H9 (cell line): ENCODE measurements at regions not wholly inside any gene's neighbourhood (a gene's known extent, or its start where the extent isn't known, plus 50 kb on each side); places are given as distances from the start of the nearest gene placed in this dataset.

Experiments used
- DNase-seq: peaks from one replicate; pipeline ENCODE4 v3.0.0-alpha.2; 2017
- H2AFZ ChIP-seq: one replicate; pipeline ENCODE4 v1.6.1; 2013; ENCODE audit warnings: mild to moderate bottlenecking, low read length, control low read depth, moderate library complexity
- H2AK5ac ChIP-seq: 2 replicates; pipeline ENCODE4 v1.6.1; 2013; ENCODE audit warnings: low read length, control low read depth, mixed read lengths; ENCODE audit not compliant: insufficient read length
- H2BK120ac ChIP-seq: one replicate; pipeline ENCODE4 v1.6.1; 2013; ENCODE audit warnings: low read depth, mild to moderate bottlenecking, low read length, control low read depth, inconsistent platforms; ENCODE audit not compliant: poor library complexity, severe bottlenecking
- H2BK12ac ChIP-seq: 2 replicates; pipeline ENCODE4 v1.6.1; 2013; ENCODE audit warnings: low read length, control low read depth, mixed read lengths, low read depth; ENCODE audit not compliant: insufficient read length
- H2BK15ac ChIP-seq: 2 replicates; pipeline ENCODE4 v1.6.1; 2013; ENCODE audit warnings: low read depth, low read length, control low read depth
- H2BK20ac ChIP-seq: one replicate; pipeline ENCODE4 v1.6.1; 2013; ENCODE audit warnings: low read depth, mild to moderate bottlenecking, low read length, control low read depth, inconsistent platforms; ENCODE audit not compliant: poor library complexity, severe bottlenecking
- H2BK5ac ChIP-seq: 2 replicates; pipeline ENCODE4 v1.6.1; 2013; ENCODE audit warnings: low read length, control low read depth, mixed read lengths; ENCODE audit not compliant: insufficient read length
- H3K14ac ChIP-seq: 2 replicates; pipeline ENCODE4 v1.6.1; 2013; ENCODE audit warnings: low read length, control low read depth; ENCODE audit not compliant: insufficient read depth
- H3K18ac ChIP-seq: 2 replicates; pipeline ENCODE4 v1.6.1; 2013; ENCODE audit warnings: low read depth, mild to moderate bottlenecking, mixed read lengths, low read length, control low read depth; ENCODE audit not compliant: insufficient read length
- H3K23ac ChIP-seq: 2 replicates; pipeline ENCODE4 v1.6.1; 2013; ENCODE audit warnings: low read length, control low read depth, mixed read lengths, low read depth; ENCODE audit not compliant: insufficient read length
- H3K23me2 ChIP-seq: 2 replicates; pipeline ENCODE4 v1.6.1; 2013; ENCODE audit warnings: low read depth, mild to moderate bottlenecking, mixed read lengths, low read length, control low read depth; ENCODE audit not compliant: insufficient read length, poor library complexity, severe bottlenecking
- H3K27ac ChIP-seq: 2 replicates; pipeline ENCODE4 v1.5.1; 2013; ENCODE audit warnings: low read length, control low read depth, mixed read lengths, low read depth; ENCODE audit not compliant: insufficient read length
- H3K27me3 ChIP-seq: 2 replicates; pipeline ENCODE4 v1.6.1; 2013; ENCODE audit warnings: low read length, control low read depth, inconsistent platforms; ENCODE audit not compliant: insufficient read depth
- H3K4ac ChIP-seq: 2 replicates; pipeline ENCODE4 v1.6.1; 2013; ENCODE audit warnings: low read depth, mild to moderate bottlenecking, control low read depth, inconsistent platforms, low read length, moderate library complexity
- H3K4me1 ChIP-seq: 2 replicates; pipeline ENCODE4 v1.6.1; 2013; ENCODE audit warnings: low read length, control low read depth, inconsistent platforms; ENCODE audit not compliant: insufficient read depth
- H3K4me2 ChIP-seq: 2 replicates; pipeline ENCODE4 v1.6.1; 2013; ENCODE audit warnings: low read length, control low read depth, mixed read lengths; ENCODE audit not compliant: insufficient read length, insufficient read depth
- H3K56ac ChIP-seq: 2 replicates; pipeline ENCODE4 v1.6.1; 2013; ENCODE audit warnings: low read depth, mild to moderate bottlenecking, mixed read lengths, low read length, control low read depth; ENCODE audit not compliant: insufficient read length
- H3K79me1 ChIP-seq: 2 replicates; pipeline ENCODE4 v1.6.1; 2013; ENCODE audit warnings: low read depth, mild to moderate bottlenecking, moderate library complexity, low read length, control low read depth, inconsistent platforms; ENCODE audit not compliant: insufficient read depth, poor library complexity, severe bottlenecking
- H3K79me2 ChIP-seq: 2 replicates; pipeline ENCODE4 v1.6.1; 2013; ENCODE audit warnings: low read length, control low read depth, inconsistent platforms; ENCODE audit not compliant: insufficient read depth
- H3K9ac ChIP-seq: 2 replicates; pipeline ENCODE4 v1.6.1; 2013; ENCODE audit warnings: low read length, control low read depth, mixed read lengths; ENCODE audit not compliant: insufficient read length; ENCODE audit errors: extremely low read depth
- H3K9me3 ChIP-seq: one replicate; pipeline ENCODE4 v1.6.1; 2013; ENCODE audit warnings: low read depth, low read length, inconsistent platforms; ENCODE audit not compliant: control insufficient read depth
- H3T11ph ChIP-seq: one replicate; pipeline ENCODE4 v1.6.1; 2013; ENCODE audit warnings: mild to moderate bottlenecking, low read length, control low read depth, inconsistent platforms
- H4K20me1 ChIP-seq: one replicate; pipeline ENCODE4 v1.6.1; 2013; ENCODE audit not compliant: control insufficient read depth, insufficient read length, insufficient read depth
- H4K5ac ChIP-seq: 2 replicates; pipeline ENCODE4 v1.6.1; 2013; ENCODE audit warnings: low read depth, mild to moderate bottlenecking, mixed read lengths, low read length, control low read depth; ENCODE audit not compliant: insufficient read length
- H4K8ac ChIP-seq: replicated peaks from 2 replicates; pipeline ENCODE4 v1.6.1; 2013; ENCODE audit warnings: low read length, control low read depth, mixed read lengths, low read depth; ENCODE audit not compliant: insufficient read length
- H4K91ac ChIP-seq: 2 replicates; pipeline ENCODE4 v1.6.1; 2013; ENCODE audit warnings: low read depth, mild to moderate bottlenecking, moderate library complexity, mixed read lengths, low read length, control low read depth; ENCODE audit not compliant: insufficient read length
- H3K27ac Mint-ChIP-seq, 3 experiments: 2 replicates in 2 of 3; 3 replicates in 1 of 3; pipeline ENCODE4 v1.8.0; 2020 to 2021; ENCODE audit warnings: mixed read lengths in 3 of 3, mild to moderate bottlenecking in 1 of 3, moderate library complexity in 1 of 3
- H3K27me3 Mint-ChIP-seq: 2 replicates; pipeline ENCODE4 v1.8.0; 2021; ENCODE audit warnings: low read depth, mild to moderate bottlenecking, moderate library complexity, mixed read lengths
- H3K36me3 Mint-ChIP-seq, 3 experiments: 2 replicates in 2 of 3; 3 replicates in 1 of 3; pipeline ENCODE4 v1.8.0; 2020 to 2021; ENCODE audit warnings: low read depth in 3 of 3, mixed read lengths in 3 of 3; ENCODE audit not compliant: insufficient read depth in 1 of 3
- H3K4me1 Mint-ChIP-seq, 2 experiments: 2 replicates each; pipeline ENCODE4 v1.8.0; 2020; ENCODE audit warnings: mixed read lengths in 2 of 2
- H3K4me3 Mint-ChIP-seq, 2 experiments: 2 replicates in 1 of 2; 3 replicates in 1 of 2; pipeline ENCODE4 v1.8.0; 2020 to 2021; ENCODE audit warnings: mild to moderate bottlenecking in 2 of 2, mixed read lengths in 2 of 2, moderate library complexity in 1 of 2
- H3K9me3 Mint-ChIP-seq, 2 experiments: 2 replicates in 1 of 2; 3 replicates in 1 of 2; pipeline ENCODE4 v1.8.0; 2020; ENCODE audit warnings: mild to moderate bottlenecking in 2 of 2, mixed read lengths in 2 of 2, moderate library complexity in 1 of 2
- WGBS: extraction: QIAGEN DNeasy Blood & Tissue Kit; methylation state at CpG from one replicate; pipeline ENCODE4 v1.1.7; 2013; ENCODE audit warnings: missing lambda C conversion rate, low lambda C conversion rate, mixed read lengths; ENCODE audit not compliant: insufficient read length; ENCODE audit errors: extremely low coverage; 5-methylcytosine and 5-hydroxymethylcytosine counted together
- TF ChIP-seq, protein P1 (sequence below): fragments of 200-600 bp; sonication (generic); conservative IDR thresholded peaks from 3 replicates; pipeline ENCODE4 v1.8.0; 2021; ENCODE audit warnings: antibody characterized with exemption, mild to moderate bottlenecking

DNA sequence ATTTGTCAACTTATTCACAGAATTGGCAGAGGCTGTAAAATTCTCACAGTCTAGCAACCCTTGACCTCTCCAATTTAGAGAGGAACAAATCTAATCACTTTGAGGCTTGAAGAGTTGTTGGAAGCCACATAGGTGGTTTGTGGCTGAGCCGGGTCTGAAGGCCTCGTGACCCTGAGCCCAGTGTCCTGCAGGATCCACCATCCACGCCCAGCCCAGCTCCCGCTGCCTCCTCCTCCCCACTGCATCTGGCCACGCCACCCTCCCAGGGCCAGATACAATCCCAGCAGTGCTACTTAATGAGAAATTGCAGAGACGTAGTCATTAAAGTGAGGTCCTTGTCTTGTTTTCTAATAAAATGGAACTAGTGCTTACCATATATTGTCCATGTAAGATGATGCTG is 81.4 kb upstream of the SHH start:
- H3K4me3 Mint-ChIP-seq, result no peak overlapping the region
- Histone ChIP-seq H3K27ac (no peak overlapping the region), H3T11ph (no peak overlapping the region), H4K20me1 (no peaks in the 10 kb centered on the region), H2BK5ac (no peak overlapping the region), H3K4me2 (no peak overlapping the region), H3K79me2 (no peaks in the 10 kb centered on the region), H2BK12ac (no peak overlapping the region), H3K23me2 (no peaks in the 10 kb centered on the region), H3K79me1 (no peaks in the 10 kb centered on the region), H3K56ac (no peak overlapping the region), H2BK15ac (no peak overlapping the region), H2BK20ac (no peak overlapping the region), H3K9me3 (no peaks in the 10 kb centered on the region), H3K18ac (no peak overlapping the region), H4K8ac (no peak overlapping the region), H2AK5ac (no peak overlapping the region), H3K9ac (no peak overlapping the region), H2AFZ (no peak overlapping the region), H4K91ac (no peak overlapping the region), H4K5ac (no peak overlapping the region), H2BK120ac (no peak overlapping the region), H3K23ac (no peak overlapping the region), H3K4ac (no peak overlapping the region), H3K27me3 (no peaks in the 10 kb centered on the region), H3K4me1 (no peaks in the 10 kb centered on the region), H3K14ac (no peak overlapping the region)
- TF ChIP-seq, protein P1, sequence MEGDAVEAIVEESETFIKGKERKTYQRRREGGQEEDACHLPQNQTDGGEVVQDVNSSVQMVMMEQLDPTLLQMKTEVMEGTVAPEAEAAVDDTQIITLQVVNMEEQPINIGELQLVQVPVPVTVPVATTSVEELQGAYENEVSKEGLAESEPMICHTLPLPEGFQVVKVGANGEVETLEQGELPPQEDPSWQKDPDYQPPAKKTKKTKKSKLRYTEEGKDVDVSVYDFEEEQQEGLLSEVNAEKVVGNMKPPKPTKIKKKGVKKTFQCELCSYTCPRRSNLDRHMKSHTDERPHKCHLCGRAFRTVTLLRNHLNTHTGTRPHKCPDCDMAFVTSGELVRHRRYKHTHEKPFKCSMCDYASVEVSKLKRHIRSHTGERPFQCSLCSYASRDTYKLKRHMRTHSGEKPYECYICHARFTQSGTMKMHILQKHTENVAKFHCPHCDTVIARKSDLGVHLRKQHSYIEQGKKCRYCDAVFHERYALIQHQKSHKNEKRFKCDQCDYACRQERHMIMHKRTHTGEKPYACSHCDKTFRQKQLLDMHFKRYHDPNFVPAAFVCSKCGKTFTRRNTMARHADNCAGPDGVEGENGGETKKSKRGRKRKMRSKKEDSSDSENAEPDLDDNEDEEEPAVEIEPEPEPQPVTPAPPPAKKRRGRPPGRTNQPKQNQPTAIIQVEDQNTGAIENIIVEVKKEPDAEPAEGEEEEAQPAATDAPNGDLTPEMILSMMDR, result no peak
- H3K4me1 Mint-ChIP-seq, result no peaks in the 10 kb centered on the region
- peaks cover 0 to 16% (median 7%) of the 10 kb centered on the region in 3 experiments; a peak in 3 of 7 replicates for H3K36me3 Mint-ChIP-seq
- no peak overlapping the region for H3K27ac Mint-ChIP-seq
- no peak for DNase-seq
- no CpG with 5 or more reads among the region's 6 CpGs for WGBS
- H3K27me3 Mint-ChIP-seq, result peaks cover 14% of the 10 kb centered on the region
- H3K9me3 Mint-ChIP-seq, result peaks cover 19 to 33% of the 10 kb centered on the region in 2 experiments
